ENCODE measurements at regions not wholly inside any gene's neighbourhood (a gene's known extent, or its start where the extent isn't known, plus 50 kb on each side); places are given as distances from the start of the nearest gene placed in this dataset.
"Not testable (repeated sequence)": the region's sequence is repeated elsewhere in the genome, so short reads cannot be mapped to it uniquely, and the experiment has no call there.

DNA sequence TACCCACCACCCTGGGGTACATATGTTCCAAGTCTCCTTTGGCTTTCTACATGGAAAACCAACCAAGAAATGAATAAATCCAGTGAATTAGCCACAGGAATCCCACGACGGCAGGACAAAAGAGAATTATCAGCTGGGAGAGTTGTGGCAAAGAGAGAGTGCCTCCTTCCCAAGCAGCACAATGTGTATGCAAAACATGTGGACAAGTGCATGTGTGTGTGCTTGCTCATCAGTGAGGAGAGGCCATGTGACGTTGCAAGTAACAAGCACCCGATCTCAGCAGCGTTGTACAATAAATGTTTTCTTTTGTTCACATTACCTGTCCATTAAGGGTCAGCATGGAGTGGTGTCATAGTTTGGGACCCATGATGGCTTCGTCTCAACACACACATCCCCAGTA, 50.0 kb upstream of the EMX2 start:
- H3K27ac Mint-ChIP-seq (ENCODE audit: unreplicated experiment), result no peak overlapping the region
- peaks cover 8% of the 10 kb centered on the region for H3K27me3 Mint-ChIP-seq (ENCODE audit: unreplicated experiment)
- no peaks in the 10 kb centered on the region for H3K36me3 Mint-ChIP-seq (ENCODE audit: low read depth, unreplicated experiment)
- TF ChIP-seq, protein P1, sequence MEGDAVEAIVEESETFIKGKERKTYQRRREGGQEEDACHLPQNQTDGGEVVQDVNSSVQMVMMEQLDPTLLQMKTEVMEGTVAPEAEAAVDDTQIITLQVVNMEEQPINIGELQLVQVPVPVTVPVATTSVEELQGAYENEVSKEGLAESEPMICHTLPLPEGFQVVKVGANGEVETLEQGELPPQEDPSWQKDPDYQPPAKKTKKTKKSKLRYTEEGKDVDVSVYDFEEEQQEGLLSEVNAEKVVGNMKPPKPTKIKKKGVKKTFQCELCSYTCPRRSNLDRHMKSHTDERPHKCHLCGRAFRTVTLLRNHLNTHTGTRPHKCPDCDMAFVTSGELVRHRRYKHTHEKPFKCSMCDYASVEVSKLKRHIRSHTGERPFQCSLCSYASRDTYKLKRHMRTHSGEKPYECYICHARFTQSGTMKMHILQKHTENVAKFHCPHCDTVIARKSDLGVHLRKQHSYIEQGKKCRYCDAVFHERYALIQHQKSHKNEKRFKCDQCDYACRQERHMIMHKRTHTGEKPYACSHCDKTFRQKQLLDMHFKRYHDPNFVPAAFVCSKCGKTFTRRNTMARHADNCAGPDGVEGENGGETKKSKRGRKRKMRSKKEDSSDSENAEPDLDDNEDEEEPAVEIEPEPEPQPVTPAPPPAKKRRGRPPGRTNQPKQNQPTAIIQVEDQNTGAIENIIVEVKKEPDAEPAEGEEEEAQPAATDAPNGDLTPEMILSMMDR (IDR thresholded peaks at IDR 0.05; ENCODE audit: unreplicated experiment), result no peak
- no peaks in the 10 kb centered on the region for H3K9me3 Mint-ChIP-seq (ENCODE audit: unreplicated experiment)
- no peak overlapping the region for H3K4me3 Mint-ChIP-seq (ENCODE audit: unreplicated experiment)
- no peak for DNase-seq (ENCODE audit: low spot score)
- no peaks in the 10 kb centered on the region for H3K4me1 Mint-ChIP-seq (ENCODE audit: unreplicated experiment)

DNA sequence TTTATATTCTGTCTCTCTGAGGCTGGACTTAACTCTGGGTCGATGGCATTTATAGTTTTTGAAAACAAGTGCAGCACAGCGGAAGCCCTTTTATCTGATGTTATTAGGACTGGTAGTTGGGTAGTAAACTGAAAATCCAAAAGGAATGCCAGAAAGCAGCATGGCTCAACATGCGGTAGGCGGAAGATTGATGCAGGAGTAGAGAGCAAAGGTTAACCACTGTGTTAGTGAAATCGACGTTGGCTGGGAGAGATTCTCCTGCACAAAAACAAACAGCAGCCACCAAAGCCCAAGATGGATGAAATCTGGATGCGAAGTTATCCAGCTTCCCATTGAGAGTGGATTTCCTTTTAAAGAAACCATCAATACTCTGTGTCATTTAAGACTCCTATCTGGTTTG, 54.5 kb upstream of the EMX2 start:
- TF ChIP-seq, protein P1 (IDR thresholded peaks at IDR 0.05; ENCODE audit: unreplicated experiment), result no peak
- H3K4me3 Mint-ChIP-seq (ENCODE audit: unreplicated experiment), result no peak overlapping the region
- no peak for DNase-seq (ENCODE audit: low spot score)
- no peaks in the 10 kb centered on the region for H3K9me3 Mint-ChIP-seq (ENCODE audit: unreplicated experiment)
- peaks cover 6% of the 10 kb centered on the region for H3K27me3 Mint-ChIP-seq (ENCODE audit: unreplicated experiment)
- no peaks in the 10 kb centered on the region for H3K4me1 Mint-ChIP-seq (ENCODE audit: unreplicated experiment)
- H3K27ac Mint-ChIP-seq (ENCODE audit: unreplicated experiment), result no peak overlapping the region
- H3K36me3 Mint-ChIP-seq (ENCODE audit: low read depth, unreplicated experiment), result no peaks in the 10 kb centered on the region

DNA sequence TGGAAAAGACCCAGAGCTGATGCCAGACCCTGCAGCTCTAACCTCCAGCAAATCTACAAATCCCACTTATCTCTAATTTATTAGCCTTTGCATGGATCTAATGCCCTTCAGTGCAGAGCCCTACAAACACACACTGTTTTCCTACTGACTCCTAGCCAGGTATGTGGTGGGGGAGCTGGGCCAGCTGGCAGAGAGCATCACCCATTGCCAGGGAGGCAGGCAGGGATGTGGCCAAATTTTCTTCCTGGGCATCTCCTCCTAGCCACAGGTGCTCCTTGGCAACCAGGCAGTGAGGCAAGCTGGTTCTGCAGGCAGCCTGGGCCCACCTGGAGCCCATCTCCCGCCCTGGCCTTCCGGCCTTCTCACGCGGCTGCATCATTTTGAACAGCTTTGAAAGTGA, 55.9 kb upstream of the EMX2 start:
- no peaks in the 10 kb centered on the region for H3K9me3 Mint-ChIP-seq (ENCODE audit: unreplicated experiment)
- peaks cover 4% of the 10 kb centered on the region for H3K27me3 Mint-ChIP-seq (ENCODE audit: unreplicated experiment)
- no peak for DNase-seq (ENCODE audit: low spot score)
- no peak overlapping the region for H3K27ac Mint-ChIP-seq (ENCODE audit: unreplicated experiment)
- TF ChIP-seq, protein P1 (IDR thresholded peaks at IDR 0.05; ENCODE audit: unreplicated experiment), result no peak
- no peaks in the 10 kb centered on the region for H3K36me3 Mint-ChIP-seq (ENCODE audit: low read depth, unreplicated experiment)
- no peak overlapping the region for H3K4me3 Mint-ChIP-seq (ENCODE audit: unreplicated experiment)
- H3K4me1 Mint-ChIP-seq (ENCODE audit: unreplicated experiment), result no peaks in the 10 kb centered on the region

GRCh38 chr10:117483056-117483590, 59.4 kb upstream of the EMX2 start:
- Mint-ChIP-seq H3K4me3 (ENCODE audit: unreplicated experiment) (no peak overlapping the region), H3K27me3 (ENCODE audit: unreplicated experiment) (peaks cover under 1% of the 10 kb centered on the region), H3K4me1 (ENCODE audit: unreplicated experiment) (peaks cover 1% of the 10 kb centered on the region), H3K36me3 (ENCODE audit: low read depth, unreplicated experiment) (peaks cover 1% of the 10 kb centered on the region), H3K27ac (ENCODE audit: unreplicated experiment) (no peak overlapping the region), H3K9me3 (ENCODE audit: unreplicated experiment) (no peaks in the 10 kb centered on the region)
- TF ChIP-seq, protein P1 (IDR thresholded peaks at IDR 0.05; ENCODE audit: unreplicated experiment), result no peak
- DNase-seq (ENCODE audit: low spot score), result no peak

DNA sequence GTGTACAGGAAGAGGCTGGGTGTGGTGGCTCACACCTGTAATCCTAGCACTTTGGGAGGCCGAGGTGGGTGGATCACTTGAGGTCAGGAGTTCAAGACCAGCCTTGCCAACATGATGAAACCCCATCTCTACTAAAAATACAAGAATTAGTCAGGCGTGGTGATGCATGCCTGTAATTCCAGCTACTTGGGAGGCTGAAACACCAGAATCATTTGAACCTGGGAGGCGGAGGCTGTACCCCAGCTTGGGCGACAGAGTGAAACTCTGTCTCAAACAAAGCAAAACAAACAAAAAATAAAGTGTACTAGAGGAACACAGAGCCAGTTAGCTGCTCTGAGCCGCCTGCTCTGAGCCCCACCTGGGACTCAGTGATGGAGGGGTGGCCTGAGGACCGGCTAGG, 61.5 kb upstream of the EMX2 start:
- H3K4me1 Mint-ChIP-seq (ENCODE audit: unreplicated experiment), result peaks cover 17% of the 10 kb centered on the region
- not testable (repeated sequence) for H3K36me3 Mint-ChIP-seq (ENCODE audit: low read depth, unreplicated experiment)

More for the DNA sequence above, 61.5 kb upstream of the EMX2 start:
- DNase-seq (ENCODE audit: low spot score); H3K27me3 Mint-ChIP-seq (ENCODE audit: unreplicated experiment); H3K27ac Mint-ChIP-seq (ENCODE audit: unreplicated experiment); H3K9me3 Mint-ChIP-seq (ENCODE audit: unreplicated experiment); H3K4me3 Mint-ChIP-seq (ENCODE audit: unreplicated experiment): not testable (repeated sequence)
